ENCODE measurements at regions not wholly inside any gene's neighbourhood (a gene's known extent, or its start where the extent isn't known, plus 50 kb on each side); places are given as distances from the start of the nearest gene placed in this dataset.

GRCh38 chr12:90682398-90682797 lies 272.6 kb downstream of the CCER1 start:
- no peak for TF ChIP-seq CTCF (IDR thresholded peaks at IDR 0.05)
- Histone ChIP-seq H3K27me3 (no peaks in the 10 kb centered on the region), H3K9me3 (no peaks in the 10 kb centered on the region), H3K4me1 (peaks cover 0 to 7% (median 0%) of the 10 kb centered on the region in 9 donors), H3K27ac (no peak overlapping the region), H3K4me3 (no peak overlapping the region), H3K36me3 (no peaks in the 10 kb centered on the region)
- WGBS, 2 donors: 69 to 71% methylated on average over 1 of the region's 1 CpG
- ATAC-seq: no peak
- no peak for DNase-seq
- intact Hi-C loops (cut with DNase I): no loop called here

- intact Hi-C loops (cut with DNase I): no loop called here
Observed at GRCh38 chr12:90679674-90680073, 275.3 kb downstream of the CCER1 start.

GRCh38 chr12:90677552-90677951 lies 277.4 kb downstream of the CCER1 start:
- DNase-seq: no peak
- H3K36me3 ChIP-seq: no peaks in the 10 kb centered on the region
- intact Hi-C loops (cut with DNase I): no loop called here
- no peak overlapping the region for H3K27ac ChIP-seq
- TF ChIP-seq CTCF (IDR thresholded peaks at IDR 0.05): no peak
- H3K27me3 ChIP-seq: no peaks in the 10 kb centered on the region
- no peaks in the 10 kb centered on the region for H3K9me3 ChIP-seq
- ATAC-seq: no peak
- WGBS, 2 donors: 15 to 21% methylated on average over 3 of the region's 3 CpGs
- H3K4me3 ChIP-seq: no peak overlapping the region
- H3K4me1 ChIP-seq: peaks cover 0 to 8% (median 0%) of the 10 kb centered on the region in 9 donors

More at GRCh38 chr12:90679674-90680073, 275.3 kb downstream of the CCER1 start:
- H3K4me1 ChIP-seq: peaks cover 0 to 8% (median 0%) of the 10 kb centered on the region in 9 donors
- DNase-seq (no peak), ATAC-seq (no peak)
- H3K36me3 ChIP-seq: no peaks in the 10 kb centered on the region
- no peaks in the 10 kb centered on the region for H3K27me3 ChIP-seq
- no peak overlapping the region for H3K4me3 ChIP-seq
- WGBS, 2 donors: 97% methylated on average over 1 of the region's 1 CpG
- no peaks in the 10 kb centered on the region for H3K9me3 ChIP-seq
- no peak for TF ChIP-seq CTCF (IDR thresholded peaks at IDR 0.05)
- no peak overlapping the region for H3K27ac ChIP-seq

- Histone ChIP-seq H3K36me3 (no peaks in the 10 kb centered on the region), H3K4me3 (no peak overlapping the region), H3K27ac (no peak overlapping the region), H3K9me3 (no peaks in the 10 kb centered on the region), H3K27me3 (no peaks in the 10 kb centered on the region), H3K4me1 (peaks cover 0 to 8% (median 0%) of the 10 kb centered on the region in 9 donors)
- ATAC-seq: no peak
- no peak for TF ChIP-seq CTCF (IDR thresholded peaks at IDR 0.05)
- no peak for DNase-seq
- WGBS, 2 donors: 80 to 91% methylated on average over 1 of the region's 1 CpG
- intact Hi-C loops (cut with DNase I): no loop called here
Observed at GRCh38 chr12:90677055-90677454, 277.9 kb downstream of the CCER1 start.

All from heart right ventricle (tissue), 16 donors.